Endothelial cell of hepatic sinusoid (primary cell): ENCODE measurements at regions not wholly inside any gene's neighbourhood (a gene's known extent, or its start where the extent isn't known, plus 50 kb on each side); places are given as distances from the start of the nearest gene placed in this dataset.

Source experiments
- in situ Hi-C: cut with HindIII; loops from 2 replicates; pipeline ENCODE4 v1.10.0; 2017; ENCODE audit warnings: low sequenced_read_pairs

DNA sequence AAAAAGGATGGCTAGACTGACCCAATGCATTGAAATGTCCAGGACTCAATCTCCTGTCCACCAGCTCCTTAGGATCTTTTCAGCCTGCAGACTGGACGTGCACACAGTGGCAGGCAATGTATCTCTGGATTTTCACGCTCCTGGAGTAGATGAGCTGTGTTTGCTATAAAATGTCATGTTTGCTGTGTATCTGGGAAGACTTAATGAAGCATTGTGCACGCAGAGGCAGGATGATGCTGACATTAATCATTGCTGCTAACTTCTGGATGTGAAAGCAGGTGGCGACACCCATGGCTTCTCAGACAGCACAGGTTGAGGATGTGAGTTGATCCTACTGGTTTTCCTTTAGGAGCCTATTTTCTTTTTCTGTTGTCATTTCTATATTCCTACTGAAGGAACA, 133.1 kb upstream of the PCSK2 start:
- in situ Hi-C loops: no loop called here

GRCh38 chr20:17097603-17098002, 129.2 kb upstream of the PCSK2 start:
- in situ Hi-C loops: no loop called here

- in situ Hi-C loops: no loop called here
Measured at GRCh38 chr20:17100506-17100905, 126.3 kb upstream of the PCSK2 start.

- in situ Hi-C loops: no loop called here
Measured at GRCh38 chr20:17107127-17107526, 119.7 kb upstream of the PCSK2 start.

DNA sequence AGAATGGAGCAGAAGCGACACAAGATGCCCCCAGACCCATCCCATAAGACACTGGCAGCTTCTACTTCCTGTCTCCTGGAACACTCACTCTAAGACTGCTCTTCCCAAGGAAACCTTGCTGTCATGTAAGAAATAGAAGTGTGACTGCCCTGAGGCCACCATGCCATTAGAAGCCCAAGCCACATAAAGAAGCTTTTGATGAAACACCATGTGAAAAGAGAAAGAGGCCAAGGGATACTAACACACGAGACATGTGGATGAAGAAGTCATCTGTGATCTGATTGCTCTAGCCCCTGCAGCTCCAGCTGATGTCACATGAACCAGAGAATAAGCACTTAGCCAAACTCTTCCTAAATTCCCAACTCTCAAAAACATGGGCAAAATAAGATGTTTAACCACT, 117.9 kb upstream of the PCSK2 start:
- in situ Hi-C loops: no loop called here

DNA sequence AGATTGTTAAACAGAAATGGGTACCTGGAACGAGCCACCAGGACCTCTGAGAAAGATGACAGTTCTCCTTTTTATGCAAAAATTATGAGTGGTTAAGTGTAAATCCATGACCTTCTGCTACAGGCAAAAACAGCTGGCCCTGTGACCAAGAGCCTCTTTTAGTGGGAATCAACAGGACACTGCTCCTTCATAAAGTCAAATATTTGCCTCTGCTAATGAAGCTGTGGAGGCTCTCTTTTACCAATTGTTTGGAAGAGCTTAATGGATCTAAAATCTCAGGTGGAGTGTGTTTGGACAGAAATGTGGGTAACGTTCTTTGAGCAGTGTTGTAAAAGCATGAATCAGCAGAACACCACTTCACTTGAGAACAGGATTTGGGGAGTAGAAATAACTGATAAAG, 117.5 kb upstream of the PCSK2 start:
- in situ Hi-C loops: no loop called here

- in situ Hi-C loops: no loop called here
Measured at GRCh38 chr20:17128206-17128605, 98.6 kb upstream of the PCSK2 start.

DNA sequence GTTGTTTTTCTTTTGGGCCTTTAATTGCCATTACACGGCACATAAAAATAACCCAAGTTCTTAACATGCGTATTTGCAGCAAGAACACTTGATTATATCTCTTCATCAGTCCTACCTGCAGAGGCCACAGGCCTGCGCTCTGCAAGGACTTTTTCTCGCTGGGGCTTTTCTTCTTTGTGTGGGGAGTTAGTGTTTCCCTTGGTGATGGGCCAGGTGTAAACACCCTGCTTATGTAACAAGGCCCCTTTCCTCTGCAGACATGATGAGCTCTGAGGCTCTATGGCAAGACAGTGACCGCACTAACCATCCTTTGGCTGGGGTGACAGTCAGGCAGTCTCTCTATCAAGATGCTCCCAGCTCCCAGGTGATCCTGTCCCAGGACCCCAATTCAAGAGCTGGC, 97.8 kb upstream of the PCSK2 start:
- in situ Hi-C loops: no loop called here

DNA sequence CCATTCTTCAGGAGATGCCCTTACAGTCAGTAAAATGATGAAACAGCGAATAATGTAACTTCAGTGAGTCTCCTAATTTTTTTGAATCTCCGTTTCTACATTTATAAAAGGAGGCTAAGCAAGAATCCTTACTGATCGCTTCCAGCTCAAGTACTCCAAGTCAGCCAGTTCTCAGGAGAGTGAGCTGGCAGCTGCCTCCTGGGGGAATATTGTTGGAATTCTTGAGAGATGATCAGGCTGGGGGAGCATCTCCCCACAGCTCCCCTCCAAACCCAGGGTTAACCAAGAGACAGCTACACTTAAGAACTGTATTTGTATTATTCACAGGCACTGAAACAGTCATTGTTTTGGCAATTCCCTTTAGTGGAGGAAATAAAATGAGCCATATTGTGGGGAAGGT, 89.1 kb upstream of the PCSK2 start:
- in situ Hi-C loops: no loop called here

- in situ Hi-C loops: no loop called here
Measured at GRCh38 chr20:17138237-17138636, 88.6 kb upstream of the PCSK2 start.

DNA sequence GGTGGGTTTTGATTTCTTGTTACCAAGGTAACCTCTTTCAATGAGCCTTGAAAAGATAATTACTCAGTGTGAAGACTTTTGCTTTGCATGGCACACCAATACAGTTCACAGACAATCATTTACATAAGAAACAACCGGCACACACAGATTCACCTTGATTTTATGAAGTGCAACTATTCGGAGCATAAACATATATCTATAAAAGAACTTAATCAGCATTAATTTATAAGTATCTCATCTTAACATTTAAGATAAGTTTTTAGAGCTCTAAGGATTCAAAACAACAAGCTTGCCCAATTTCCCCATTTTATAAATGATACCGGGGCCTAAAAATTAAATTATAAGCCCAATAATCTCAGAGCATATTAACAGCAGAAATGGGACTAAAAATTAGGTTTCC, 85.9 kb upstream of the PCSK2 start:
- in situ Hi-C loops: no loop called here

GRCh38 chr20:17141568-17141967, 85.3 kb upstream of the PCSK2 start:
- in situ Hi-C loops: no loop called here

DNA sequence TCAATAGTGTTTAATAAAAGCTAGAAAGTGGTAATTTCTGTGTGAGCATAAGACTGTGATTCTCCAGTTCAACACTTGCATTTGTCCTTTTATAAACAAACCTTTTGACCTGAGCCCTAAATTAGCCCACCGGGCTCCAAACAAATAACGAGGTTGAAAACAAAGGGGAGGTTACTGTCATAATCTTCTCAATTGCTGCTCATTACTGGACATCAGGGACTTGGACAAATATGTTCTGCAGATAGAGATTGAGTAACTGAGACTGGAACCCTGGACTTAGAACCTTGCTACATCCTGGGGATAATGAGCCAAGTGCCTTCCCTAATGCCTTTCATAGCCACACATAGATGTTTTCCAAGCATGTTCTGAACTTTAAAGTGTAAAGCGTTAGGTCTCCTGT, 84.2 kb upstream of the PCSK2 start:
- in situ Hi-C loops: no loop called here

GRCh38 chr20:17150858-17151257, 76.0 kb upstream of the PCSK2 start:
- in situ Hi-C loops: no loop called here

- in situ Hi-C loops: no loop called here
Measured at GRCh38 chr20:17155401-17155800, 71.4 kb upstream of the PCSK2 start.

- in situ Hi-C loops: no loop called here
Measured at GRCh38 chr20:17158701-17159100, 68.1 kb upstream of the PCSK2 start.

DNA sequence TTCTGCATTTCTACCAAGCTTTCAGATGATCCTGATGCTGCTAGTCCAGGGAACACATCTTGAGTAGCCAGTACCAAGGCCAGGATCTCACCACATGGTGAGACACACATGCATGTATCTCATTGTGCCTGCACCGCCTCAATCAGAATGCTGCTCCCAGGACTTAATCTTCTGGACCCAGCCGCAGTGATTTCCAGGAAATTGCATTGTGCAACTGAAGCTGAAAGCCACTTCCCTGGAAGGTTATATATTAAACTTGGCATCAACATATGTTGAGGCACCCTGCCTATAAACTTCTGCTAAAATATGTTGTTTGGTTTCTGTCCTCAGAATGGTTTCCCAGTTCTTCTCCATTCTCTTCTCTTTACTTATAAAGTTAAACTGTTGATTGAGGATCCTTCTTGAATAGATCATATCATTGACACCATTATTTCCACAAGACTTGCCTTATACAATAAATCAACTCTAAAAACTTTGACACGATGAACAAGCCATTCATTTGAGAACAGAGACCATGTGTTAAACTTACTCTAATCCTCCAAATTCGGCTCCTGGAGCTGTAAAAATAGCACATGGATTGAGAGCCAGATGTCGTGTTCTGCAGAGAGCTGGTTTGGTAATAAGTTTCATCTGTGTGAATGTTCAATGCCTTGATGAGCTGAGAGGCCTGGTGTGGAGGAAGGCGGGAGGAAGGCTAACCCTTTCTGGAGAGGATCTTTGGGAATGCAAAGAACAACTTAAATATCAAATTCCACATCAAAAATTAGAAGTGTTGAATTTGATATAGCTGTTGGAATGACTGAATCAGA, 65.0 kb upstream of the PCSK2 start:
- in situ Hi-C loops: no loop called here

DNA sequence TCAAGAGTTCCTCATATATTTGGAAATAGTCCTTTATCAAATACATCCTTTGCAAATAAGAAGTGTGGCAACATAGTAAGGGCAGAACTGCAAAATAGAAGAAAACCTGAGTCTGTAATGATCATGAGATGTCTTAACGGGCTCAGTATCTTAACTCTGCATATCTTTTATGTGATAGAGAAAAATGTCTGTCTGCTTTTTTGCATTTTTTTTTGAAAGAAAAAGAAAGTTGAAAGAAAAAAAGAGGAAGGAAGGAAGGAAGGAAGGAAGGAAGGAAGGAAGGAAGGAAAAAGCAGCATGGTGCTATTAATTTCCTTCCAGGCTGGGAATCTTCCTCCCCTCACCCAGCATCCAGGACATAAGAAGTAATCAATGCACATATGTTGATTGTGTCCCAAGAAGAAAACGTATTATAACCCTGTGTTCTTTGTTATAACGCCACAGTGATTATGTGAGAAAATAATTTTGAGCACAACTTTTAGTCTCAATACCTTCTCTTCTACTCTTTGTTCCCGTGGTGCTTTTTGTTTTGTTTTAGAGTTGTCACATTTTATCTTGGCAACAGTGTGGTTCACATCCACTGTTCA, 58.7 kb upstream of the PCSK2 start:
- in situ Hi-C loops: no loop called here

- in situ Hi-C loops: no loop called here
Measured at GRCh38 chr20:17169585-17170136, 57.2 kb upstream of the PCSK2 start.

- in situ Hi-C loops: no loop called here
Measured at GRCh38 chr20:17171746-17172280, 55.0 kb upstream of the PCSK2 start.

- in situ Hi-C loops: no loop called here
Measured at GRCh38 chr20:17172836-17173516, 53.9 kb upstream of the PCSK2 start.
